WTC11 (cell line): ENCODE measurements at regions not wholly inside any gene's neighbourhood (a gene's known extent, or its start where the extent isn't known, plus 50 kb on each side); places are given as distances from the start of the nearest gene placed in this dataset.

Experiments used
- ATAC-seq: fragments of 200-7000 bp; cut with Tn5 transposase; 2 replicates; pipeline ENCODE4 v1.10.0; 2021; ENCODE audit warnings: mild to moderate bottlenecking, moderate library complexity
- CTCF ChIA-PET: fragments of 300-600 bp; sonication (Branson Sonifier 250); formaldehyde crosslinking; loops from one replicate; lab custom pipeline; 2021; ENCODE audit warnings: antibody characterized with exemption; lab: Charles Lee
- POLR2A ChIA-PET: fragments of 350-600 bp; sonication (Branson Sonifier 250); formaldehyde crosslinking; loops from one replicate; lab custom pipeline; 2021; ENCODE audit warnings: antibody characterized with exemption; lab: Charles Lee
- DNase-seq: peaks from one replicate; pipeline ENCODE4 v3.0.0; 2021; ENCODE audit warnings: low spot score
- H3K27ac Mint-ChIP-seq: 2 replicates; pipeline ENCODE4 v1.8.0; 2021; ENCODE audit warnings: mixed read lengths
- H3K27me3 Mint-ChIP-seq: 2 replicates; pipeline ENCODE4 v1.8.0; 2021; ENCODE audit warnings: low read depth, mild to moderate bottlenecking, moderate library complexity, mixed read lengths
- H3K36me3 Mint-ChIP-seq: 2 replicates; pipeline ENCODE4 v1.8.0; 2021; ENCODE audit warnings: mixed read lengths
- H3K4me1 Mint-ChIP-seq: 2 replicates; pipeline ENCODE4 v1.8.0; 2022; ENCODE audit warnings: mixed read lengths
- H3K4me3 Mint-ChIP-seq: 2 replicates; pipeline ENCODE4 v1.8.0; 2021; ENCODE audit warnings: mild to moderate bottlenecking, moderate library complexity, mixed read lengths
- H3K9me3 Mint-ChIP-seq: 2 replicates; pipeline ENCODE4 v1.8.0; 2021; ENCODE audit warnings: mixed read lengths
- E2F5 ChIP-seq: sonication (generic); formaldehyde crosslinking; IDR thresholded peaks from 2 replicates; pipeline ENCODE4 v1.8.1; 2022; ENCODE audit warnings: mild to moderate bottlenecking, moderate library complexity, missing genetic modification reagents
- ERG ChIP-seq: fragments of 250-450 bp; sonication (Bioruptor Pico); IDR thresholded peaks from 2 replicates; pipeline ENCODE4 v1.8.0; 2021; ENCODE audit warnings: mild to moderate bottlenecking
- FOXP1 ChIP-seq: sonication (generic); formaldehyde crosslinking; IDR thresholded peaks from 2 replicates; pipeline ENCODE4 v1.8.0; 2022; ENCODE audit warnings: missing genetic modification reagents, mild to moderate bottlenecking, moderate library complexity, borderline replicate concordance
- GRHL2 ChIP-seq: fragments of 250-450 bp; sonication (Bioruptor Pico); IDR thresholded peaks from 2 replicates; pipeline ENCODE4 v1.8.0; 2022; ENCODE audit warnings: mild to moderate bottlenecking, moderate library complexity; ENCODE audit not compliant: insufficient replicate concordance, severe bottlenecking
- GTF2I ChIP-seq: fragments of 250-450 bp; sonication (Bioruptor Pico); conservative IDR thresholded peaks from 2 replicates; pipeline ENCODE4 v1.4.0; 2021; ENCODE audit warnings: mild to moderate bottlenecking
- HMGXB4 ChIP-seq: sonication (generic); formaldehyde crosslinking; IDR thresholded peaks from 2 replicates; pipeline ENCODE4 v1.8.1; 2023; ENCODE audit warnings: mild to moderate bottlenecking, moderate library complexity, missing genetic modification reagents
- IRF1 ChIP-seq: sonication (generic); formaldehyde crosslinking; IDR thresholded peaks from 2 replicates; pipeline ENCODE4 v1.8.0; 2023; ENCODE audit warnings: missing genetic modification reagents
- IRF2 ChIP-seq: sonication (generic); formaldehyde crosslinking; IDR thresholded peaks from 2 replicates; pipeline ENCODE4 v1.8.0; 2022; ENCODE audit warnings: low read depth, missing genetic modification reagents, borderline replicate concordance
- NR1H2 ChIP-seq: sonication (generic); formaldehyde crosslinking; IDR thresholded peaks from 2 replicates; pipeline ENCODE4 v1.9.0; 2021; ENCODE audit warnings: mild to moderate bottlenecking, moderate library complexity, missing genetic modification reagents
- NR3C1 ChIP-seq: sonication (generic); formaldehyde crosslinking; conservative IDR thresholded peaks from 2 replicates; pipeline ENCODE4 v1.8.1; 2023; ENCODE audit warnings: low read depth, mild to moderate bottlenecking, missing genetic modification reagents
- OVOL2 ChIP-seq: fragments of 250-450 bp; sonication (Bioruptor Pico); IDR thresholded peaks from 2 replicates; pipeline ENCODE4 v1.9.0; 2021; ENCODE audit warnings: mild to moderate bottlenecking, borderline replicate concordance
- PRRX2 ChIP-seq: fragments of 250-450 bp; sonication (Bioruptor Pico); IDR thresholded peaks from 2 replicates; pipeline ENCODE4 v1.8.0; 2021; ENCODE audit warnings: mild to moderate bottlenecking
- SP1 ChIP-seq: sonication (generic); formaldehyde crosslinking; conservative IDR thresholded peaks from 2 replicates; pipeline ENCODE4 v1.8.1; 2022; ENCODE audit warnings: missing genetic modification reagents
- USF2 ChIP-seq: sonication (generic); formaldehyde crosslinking; IDR thresholded peaks from 2 replicates; pipeline ENCODE4 v1.8.1; 2023; ENCODE audit warnings: mild to moderate bottlenecking, missing genetic modification reagents, moderate library complexity
- ZNF121 ChIP-seq: sonication (generic); formaldehyde crosslinking; IDR thresholded peaks from 2 replicates; pipeline ENCODE4 v1.8.0; 2023; ENCODE audit warnings: missing genetic modification reagents
- ZNF219 ChIP-seq: sonication (generic); formaldehyde crosslinking; IDR thresholded peaks from 2 replicates; pipeline ENCODE4 v1.8.0; 2023; ENCODE audit warnings: missing genetic modification reagents, mild to moderate bottlenecking, borderline replicate concordance
- ZNF232 ChIP-seq: sonication (generic); formaldehyde crosslinking; IDR thresholded peaks from 2 replicates; pipeline ENCODE4 v1.8.0; 2022; ENCODE audit warnings: mild to moderate bottlenecking, missing genetic modification reagents
- ZNF263 ChIP-seq: sonication (generic); formaldehyde crosslinking; IDR thresholded peaks from 2 replicates; pipeline ENCODE4 v1.8.1; 2022; ENCODE audit warnings: low read depth, mild to moderate bottlenecking, moderate library complexity, missing genetic modification reagents
- ZNF281 ChIP-seq: sonication (generic); formaldehyde crosslinking; IDR thresholded peaks from 2 replicates; pipeline ENCODE4 v1.8.0; 2023; ENCODE audit warnings: mild to moderate bottlenecking, missing genetic modification reagents
- ZNF425 ChIP-seq: fragments of 250-450 bp; sonication (Bioruptor Pico); conservative IDR thresholded peaks from 2 replicates; pipeline ENCODE4 v1.9.0; 2021; ENCODE audit warnings: mild to moderate bottlenecking

- H3K4me3 Mint-ChIP-seq = no peak overlapping the region
- no peak for TF ChIP-seq ZNF219
- TF ChIP-seq NR3C1 (CRISPR knock-in tag) = no peak
- no peak for TF ChIP-seq ZNF425 (CRISPR knock-in tag)
- no peak for TF ChIP-seq HMGXB4 (CRISPR knock-in tag)
- no peak for TF ChIP-seq GTF2I (CRISPR knock-in tag)
- peaks cover 18% of the 10 kb centered on the region for H3K36me3 Mint-ChIP-seq
- POLR2A ChIA-PET = no interaction called here
- no peak overlapping the region for H3K27ac Mint-ChIP-seq
- DNase-seq (no peak), ATAC-seq (peak; percentile 56)
- H3K27me3 Mint-ChIP-seq = no peaks in the 10 kb centered on the region; the same call in 1 of the 2 replicates
- peaks cover 12% of the 10 kb centered on the region for H3K4me1 Mint-ChIP-seq
- CTCF ChIA-PET = no interaction called here
- peaks cover 43% of the 10 kb centered on the region for H3K9me3 Mint-ChIP-seq
Measured at GRCh38 chr4:120509719-120510118, 412.8 kb downstream of the PRDM5 start.

GRCh38 chr4:120509222-120509621 lies 413.3 kb downstream of the PRDM5 start:
- Mint-ChIP-seq H3K4me1 (peaks cover 12% of the 10 kb centered on the region), H3K9me3 (peaks cover 38% of the 10 kb centered on the region), H3K27ac (no peak overlapping the region), H3K36me3 (peaks cover 15% of the 10 kb centered on the region), H3K27me3 (no peaks in the 10 kb centered on the region; the same call in 1 of the 2 replicates), H3K4me3 (no peak overlapping the region)
- no peak for DNase-seq
- ChIA-PET POLR2A (interaction anchor here (0.6 kb wide), 1 partner anchor 202 kb away, joined by 11 read pairs; no protein-coding TSS in a partner anchor), CTCF (no interaction called here)
- peak; percentile 53 for ATAC-seq
- no peak for TF ChIP-seq USF2 (CRISPR knock-in tag)
- no peak for TF ChIP-seq OVOL2 (CRISPR knock-in tag)
- no peak for TF ChIP-seq ZNF219
- TF ChIP-seq IRF1 (CRISPR knock-in tag) = no peak
- TF ChIP-seq GRHL2 (CRISPR knock-in tag) = no peak
- no peak for TF ChIP-seq ZNF121
- TF ChIP-seq ERG (CRISPR knock-in tag) = no peak
- TF ChIP-seq FOXP1 (CRISPR knock-in tag) = no peak
- no peak for TF ChIP-seq SP1
- TF ChIP-seq PRRX2 (CRISPR knock-in tag) = no peak
- TF ChIP-seq ZNF263 (CRISPR knock-in tag) = no peak
- TF ChIP-seq ZNF232 (CRISPR knock-in tag) = no peak
- TF ChIP-seq ZNF281 = no peak
- no peak for TF ChIP-seq IRF2 (CRISPR knock-in tag)
- TF ChIP-seq NR1H2 (CRISPR knock-in tag) = no peak
- TF ChIP-seq E2F5 (CRISPR knock-in tag) = no peak
